SH-SY5Y (cell line): ENCODE measurements at regions not wholly inside any gene's neighbourhood (a gene's known extent, or its start where the extent isn't known, plus 50 kb on each side); places are given as distances from the start of the nearest gene placed in this dataset.

Experiments
- GATA2 ChIP-seq: IDR thresholded peaks from 2 replicates; pipeline ENCODE4 v1.6.1; 2011; ENCODE audit warnings: mild to moderate bottlenecking, low read depth, low read length
- GATA3 ChIP-seq: IDR thresholded peaks from 2 replicates; pipeline ENCODE4 v1.6.1; 2011; ENCODE audit warnings: low read depth, mild to moderate bottlenecking, low read length, moderate library complexity

- TF ChIP-seq GATA3 (no peak), GATA2 (no peak)
These were observed 510.9 kb downstream of the KCNJ18 start for GRCh38 chr17:22203208-22203715.

- TF ChIP-seq GATA2 (no peak), GATA3 (no peak)
These were observed 524.8 kb downstream of the KCNJ18 start for GRCh38 chr17:22217135-22217534.

- no peak for TF ChIP-seq GATA2
- no peak for TF ChIP-seq GATA3
These were observed 529.0 kb downstream of the KCNJ18 start for GRCh38 chr17:22221344-22221743.

GRCh38 chr17:22227699-22228553, 535.6 kb downstream of the KCNJ18 start:
- TF ChIP-seq GATA2, result peak; percentile 25; the same call in 1 of the 2 replicates

- TF ChIP-seq GATA2 (no peak), GATA3 (no peak)
These were observed 541.1 kb downstream of the KCNJ18 start for GRCh38 chr17:22233382-22233781.

GRCh38 chr17:22242472-22242871, 550.1 kb downstream of the KCNJ18 start:
- no peak for TF ChIP-seq GATA2
- no peak for TF ChIP-seq GATA3

- TF ChIP-seq GATA2, result no peak
- TF ChIP-seq GATA3, result no peak
These were observed 559.2 kb downstream of the KCNJ18 start for GRCh38 chr17:22251498-22251897.

- TF ChIP-seq GATA3 (no peak), GATA2 (no peak)
These were observed 560.7 kb downstream of the KCNJ18 start for GRCh38 chr17:22253007-22253406.

GRCh38 chr17:22265807-22266206, 573.5 kb downstream of the KCNJ18 start:
- TF ChIP-seq GATA2, result no peak
- TF ChIP-seq GATA3, result no peak

GRCh38 chr17:22266231-22266630, 573.9 kb downstream of the KCNJ18 start:
- TF ChIP-seq GATA2 (no peak), GATA3 (no peak)

GRCh38 chr17:22267019-22267418, 574.7 kb downstream of the KCNJ18 start:
- TF ChIP-seq GATA2 (no peak), GATA3 (no peak)

- TF ChIP-seq GATA2, result no peak
- no peak for TF ChIP-seq GATA3
These were observed 576.0 kb downstream of the KCNJ18 start for GRCh38 chr17:22268214-22268911.

- TF ChIP-seq GATA3, result no peak
- TF ChIP-seq GATA2, result no peak
These were observed 576.5 kb downstream of the KCNJ18 start for GRCh38 chr17:22268912-22269220.

- TF ChIP-seq GATA2, result no peak
- no peak for TF ChIP-seq GATA3
These were observed 578.1 kb downstream of the KCNJ18 start for GRCh38 chr17:22270381-22270780.
